PC-3 (cell line): ENCODE measurements at regions not wholly inside any gene's neighbourhood (a gene's known extent, or its start where the extent isn't known, plus 50 kb on each side); places are given as distances from the start of the nearest gene placed in this dataset.

Source experiments
- EZH2phosphoT487 ChIP-seq: fragments of 300-600 bp; sonication (generic); IDR thresholded peaks from 2 replicates; pipeline ENCODE4 v1.6.1; 2018; ENCODE audit warnings: mild to moderate bottlenecking, antibody characterized with exemption, low read length, borderline replicate concordance
- TF ChIP-seq, protein P1 (sequence below): fragments of 300-600 bp; sonication (generic); conservative IDR thresholded peaks from 2 replicates; pipeline ENCODE4 v1.5.1; 2017; ENCODE audit warnings: antibody characterized with exemption, low read depth, mild to moderate bottlenecking, low read length

DNA sequence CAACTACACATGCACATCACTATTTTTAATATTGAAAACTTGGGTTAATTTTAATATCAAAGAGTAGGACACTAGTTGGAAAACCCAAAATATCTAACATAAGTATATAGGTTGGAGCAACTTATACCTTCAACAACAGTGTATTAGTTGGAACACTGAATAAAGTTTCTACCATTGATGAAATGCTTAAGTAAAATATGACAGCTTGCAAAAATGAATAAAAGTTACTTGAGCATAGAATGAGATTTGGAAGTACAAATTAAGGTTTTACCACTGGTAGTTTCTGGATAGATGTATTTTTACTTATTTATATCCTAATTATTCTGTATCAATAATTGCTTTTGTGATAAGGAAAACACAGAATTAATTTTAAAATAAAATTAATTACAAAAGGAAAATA is 1079.6 kb downstream of the ADGRL3 start:
- no peak for TF ChIP-seq EZH2phosphoT487
- TF ChIP-seq, protein P1, sequence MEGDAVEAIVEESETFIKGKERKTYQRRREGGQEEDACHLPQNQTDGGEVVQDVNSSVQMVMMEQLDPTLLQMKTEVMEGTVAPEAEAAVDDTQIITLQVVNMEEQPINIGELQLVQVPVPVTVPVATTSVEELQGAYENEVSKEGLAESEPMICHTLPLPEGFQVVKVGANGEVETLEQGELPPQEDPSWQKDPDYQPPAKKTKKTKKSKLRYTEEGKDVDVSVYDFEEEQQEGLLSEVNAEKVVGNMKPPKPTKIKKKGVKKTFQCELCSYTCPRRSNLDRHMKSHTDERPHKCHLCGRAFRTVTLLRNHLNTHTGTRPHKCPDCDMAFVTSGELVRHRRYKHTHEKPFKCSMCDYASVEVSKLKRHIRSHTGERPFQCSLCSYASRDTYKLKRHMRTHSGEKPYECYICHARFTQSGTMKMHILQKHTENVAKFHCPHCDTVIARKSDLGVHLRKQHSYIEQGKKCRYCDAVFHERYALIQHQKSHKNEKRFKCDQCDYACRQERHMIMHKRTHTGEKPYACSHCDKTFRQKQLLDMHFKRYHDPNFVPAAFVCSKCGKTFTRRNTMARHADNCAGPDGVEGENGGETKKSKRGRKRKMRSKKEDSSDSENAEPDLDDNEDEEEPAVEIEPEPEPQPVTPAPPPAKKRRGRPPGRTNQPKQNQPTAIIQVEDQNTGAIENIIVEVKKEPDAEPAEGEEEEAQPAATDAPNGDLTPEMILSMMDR = no peak
